GM19035 (cell line): ENCODE measurements at regions not wholly inside any gene's neighbourhood (a gene's known extent, or its start where the extent isn't known, plus 50 kb on each side); places are given as distances from the start of the nearest gene placed in this dataset.

Source experiments
- ATAC-seq: cut with Tn5 transposase; IDR thresholded peaks from one replicate; pipeline ENCODE4 v1.9.1; 2021; ENCODE audit not compliant: unreplicated experiment

GRCh38 chr5:105407200-105407599 lies 1844.6 kb upstream of the NUDT12 start:
- no peak for ATAC-seq

DNA sequence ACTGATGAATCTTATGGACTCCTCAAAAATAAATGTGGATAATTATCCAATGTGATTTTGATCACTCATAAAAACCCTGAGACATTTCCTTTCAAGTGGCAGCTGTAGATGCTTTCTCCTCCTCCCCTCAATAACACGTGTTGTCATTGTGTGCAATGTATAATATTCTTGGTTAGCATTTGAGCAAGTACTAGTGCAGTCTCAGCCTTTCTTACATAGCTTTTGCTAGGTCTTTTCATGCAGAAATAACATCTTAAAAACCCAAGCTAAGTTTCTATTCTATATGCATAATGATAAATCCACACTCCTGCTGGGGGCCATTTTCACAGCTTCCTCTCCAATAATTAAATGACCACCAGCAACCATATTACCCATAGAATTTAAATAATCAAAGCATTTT lies 1835.2 kb upstream of the NUDT12 start:
- ATAC-seq: no peak

DNA sequence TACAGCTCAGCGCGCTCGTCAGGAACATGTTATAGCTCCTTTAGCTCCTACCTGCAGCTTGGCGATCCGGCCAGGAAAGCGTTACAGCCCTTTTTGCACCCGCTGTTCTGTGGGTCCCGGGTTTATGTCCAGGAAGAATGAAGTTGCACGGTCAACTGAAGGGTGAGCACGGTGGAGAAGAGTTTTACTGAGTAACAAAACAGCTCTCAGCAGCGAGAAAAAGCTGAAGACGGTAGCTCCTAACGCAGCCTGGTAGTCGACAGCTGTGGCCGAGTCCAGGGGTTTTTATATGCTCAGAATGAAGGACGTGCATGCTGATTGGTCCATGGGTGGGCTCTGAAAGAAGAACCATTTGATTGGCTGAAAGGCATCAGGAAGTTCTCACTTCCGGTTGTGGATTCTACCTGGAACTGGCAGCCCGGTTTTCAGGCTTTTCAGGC lies 1830.1 kb upstream of the NUDT12 start:
- ATAC-seq: no peak

- no peak for ATAC-seq
Measured at GRCh38 chr5:105392122-105392709, 1829.6 kb upstream of the NUDT12 start.

GRCh38 chr5:105380126-105380525 lies 1817.5 kb upstream of the NUDT12 start:
- ATAC-seq: no peak

- no peak for ATAC-seq
Measured at GRCh38 chr5:105371169-105371568, 1808.6 kb upstream of the NUDT12 start.

- no peak for ATAC-seq
Measured at GRCh38 chr5:105350486-105351140, 1788.0 kb upstream of the NUDT12 start.

DNA sequence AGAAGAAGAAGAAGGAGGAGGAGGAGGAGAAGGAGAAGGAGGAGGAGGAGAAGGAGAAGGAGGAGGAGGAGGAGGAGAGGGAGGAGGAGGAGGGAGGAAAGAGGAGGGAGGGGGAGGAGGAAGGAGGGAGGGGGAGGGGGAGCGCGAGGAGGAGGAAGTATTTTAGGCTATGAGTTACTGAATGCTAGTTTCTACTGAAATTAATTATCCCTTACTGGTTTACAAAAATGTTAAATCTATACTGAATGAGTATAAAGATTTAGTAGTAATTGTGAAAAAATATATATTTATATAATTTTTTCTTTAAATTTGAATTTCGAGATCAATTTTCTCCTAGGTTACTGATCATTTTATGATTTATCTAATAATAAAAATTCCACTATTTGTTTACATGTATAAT lies 1769.0 kb upstream of the NUDT12 start:
- ATAC-seq: no peak

- ATAC-seq: no peak
Measured at GRCh38 chr5:105330185-105330584, 1767.6 kb upstream of the NUDT12 start.

GRCh38 chr5:105304859-105305258 lies 1742.3 kb upstream of the NUDT12 start:
- ATAC-seq: no peak

GRCh38 chr5:105288946-105289345 lies 1726.4 kb upstream of the NUDT12 start:
- no peak for ATAC-seq

DNA sequence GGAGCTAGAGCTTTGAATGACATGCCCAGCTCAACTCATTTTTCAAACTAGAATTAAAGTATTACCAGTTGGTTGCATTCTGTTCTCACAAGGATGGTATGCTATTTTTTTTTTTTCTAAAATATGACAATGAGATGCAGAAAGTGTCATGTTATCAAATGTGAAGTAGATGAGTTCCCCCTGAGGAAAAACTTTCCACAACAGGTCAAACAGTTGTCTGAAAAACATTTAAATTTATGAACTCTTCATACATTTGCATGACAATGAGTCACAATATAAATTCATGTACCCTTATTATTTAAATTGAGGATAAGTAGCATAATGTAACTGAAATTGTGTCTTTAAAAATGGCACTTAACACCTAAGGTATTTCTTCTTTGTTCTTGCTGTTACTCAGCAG lies 1720.5 kb upstream of the NUDT12 start:
- no peak for ATAC-seq

- ATAC-seq: no peak
Measured at GRCh38 chr5:105274079-105274478, 1711.5 kb upstream of the NUDT12 start.

DNA sequence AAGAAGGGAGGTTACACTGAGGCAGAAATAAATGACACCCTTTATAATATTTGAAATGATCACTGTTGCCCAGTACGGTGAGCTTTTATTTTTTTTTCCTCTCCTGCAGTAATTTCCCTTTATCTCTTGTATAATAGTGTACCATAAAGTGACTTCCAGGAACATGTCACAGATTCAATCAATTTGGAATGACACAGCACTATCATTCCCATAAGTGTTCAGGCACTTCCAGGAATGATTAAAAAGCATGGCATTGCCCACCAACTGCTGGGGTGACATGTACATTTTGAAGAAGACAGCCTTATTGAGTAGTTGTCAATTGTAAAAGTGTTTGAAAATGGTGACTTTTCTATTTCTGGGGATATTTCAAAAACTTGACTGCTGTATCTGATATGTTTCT lies 1700.9 kb upstream of the NUDT12 start:
- no peak for ATAC-seq

GRCh38 chr5:105259581-105260217 lies 1697.1 kb upstream of the NUDT12 start:
- no peak for ATAC-seq

- ATAC-seq: no peak
Measured at GRCh38 chr5:105238561-105238960, 1676.0 kb upstream of the NUDT12 start.

DNA sequence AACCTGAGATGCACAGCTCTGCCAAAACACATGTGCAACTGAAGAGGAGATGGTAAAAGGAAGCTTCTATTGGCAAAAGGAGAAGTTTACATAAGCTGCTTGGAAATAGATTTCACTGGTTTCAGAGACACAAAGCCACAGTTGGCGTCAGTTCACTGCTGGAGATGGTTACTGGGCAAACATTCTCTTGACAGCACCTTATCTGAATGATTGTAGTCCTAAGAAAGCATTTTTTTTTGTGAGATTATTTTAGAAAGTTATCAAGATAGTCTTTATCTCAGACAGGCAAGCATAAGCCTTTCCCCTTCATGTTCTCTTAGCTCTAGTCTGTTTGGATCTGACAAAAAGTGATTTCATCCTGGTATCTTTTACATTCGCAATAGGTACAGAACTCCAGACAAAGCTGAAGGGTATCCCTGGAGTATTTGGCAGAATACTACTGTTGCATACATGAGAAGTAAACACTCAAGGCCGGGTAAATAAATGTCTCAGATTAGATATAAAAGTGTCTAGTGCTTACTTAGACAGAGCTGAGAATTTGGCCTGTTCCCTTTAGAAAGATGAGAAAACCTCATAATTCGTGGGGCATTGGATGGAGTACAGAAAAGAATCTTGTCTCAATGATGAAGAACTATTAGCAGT lies 1668.0 kb upstream of the NUDT12 start:
- no peak for ATAC-seq

DNA sequence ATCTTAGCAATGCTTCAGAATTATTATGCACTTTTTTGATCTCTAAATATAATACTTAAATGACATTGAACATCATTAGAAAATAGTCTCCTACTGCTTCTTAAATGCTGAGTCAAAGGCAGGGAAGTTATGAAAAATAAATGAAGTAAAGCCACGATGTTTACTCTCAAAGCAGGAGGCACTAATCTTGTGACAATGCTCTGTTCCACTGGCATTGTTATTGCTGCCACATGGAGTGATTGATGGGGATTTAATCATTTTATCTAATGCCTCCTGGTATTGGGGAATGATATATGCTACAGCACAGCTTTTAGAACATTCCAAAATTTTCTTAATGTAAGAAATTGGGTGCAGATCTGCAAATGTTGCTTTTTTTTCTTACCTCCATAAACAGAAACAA lies 1655.4 kb upstream of the NUDT12 start:
- no peak for ATAC-seq

DNA sequence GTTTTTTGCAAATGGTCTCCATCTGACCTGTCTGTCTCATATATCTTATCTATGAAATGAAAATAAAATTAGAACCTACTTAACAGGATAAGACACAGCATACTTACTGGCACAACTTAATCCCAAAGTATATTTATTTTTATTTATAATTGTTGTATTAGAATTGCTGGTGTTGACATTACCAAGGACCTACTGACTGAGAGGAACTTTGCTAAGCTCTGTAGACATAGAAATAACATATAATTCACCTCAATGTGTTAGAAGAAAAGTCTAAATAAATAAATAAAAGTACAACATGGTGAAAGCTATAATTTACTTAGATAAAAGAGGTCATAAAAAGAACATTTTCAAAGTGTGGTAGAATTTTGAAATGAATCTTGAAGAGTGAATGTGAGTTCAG lies 1650.5 kb upstream of the NUDT12 start:
- no peak for ATAC-seq

DNA sequence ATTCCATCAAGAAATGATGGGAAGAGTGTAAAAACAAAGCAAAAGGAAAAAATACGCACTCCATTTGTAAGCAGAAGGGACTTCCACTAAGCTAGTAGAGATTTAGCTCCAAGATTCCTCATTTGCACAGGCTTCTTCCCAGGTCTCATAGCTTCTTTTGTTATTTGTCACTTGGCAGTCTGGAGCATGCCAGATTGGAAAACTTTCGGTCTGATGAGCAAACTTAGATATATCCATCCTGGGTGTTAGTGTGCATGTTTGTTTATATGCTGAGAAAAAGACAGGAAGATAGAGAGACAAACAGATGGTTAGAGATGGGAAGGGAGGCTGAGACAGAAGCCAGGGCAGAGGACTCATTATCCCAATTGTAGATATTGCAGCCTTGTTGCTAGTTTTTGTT lies 1644.5 kb upstream of the NUDT12 start:
- no peak for ATAC-seq

- ATAC-seq: no peak
Measured at GRCh38 chr5:105197531-105197930, 1634.9 kb upstream of the NUDT12 start.

DNA sequence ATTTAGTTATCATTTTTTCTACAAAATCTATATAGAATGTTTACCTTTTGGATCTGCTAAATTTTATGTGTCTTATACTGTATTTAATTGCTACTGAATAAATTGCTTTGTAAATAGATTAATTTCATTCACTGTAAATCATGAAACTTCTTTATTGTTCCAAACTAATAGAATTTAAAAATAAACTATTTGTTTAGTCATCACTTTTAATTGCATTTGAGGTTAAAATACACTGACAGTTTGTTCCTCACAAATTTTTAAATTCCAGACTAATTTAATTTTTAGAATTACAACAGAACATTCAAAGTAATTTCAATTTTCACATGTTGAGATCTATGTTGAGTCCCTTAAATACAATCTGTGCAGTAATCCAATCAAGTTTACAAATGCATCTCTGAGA lies 1633.2 kb upstream of the NUDT12 start:
- ATAC-seq: no peak
